ENCODE measurements at regions not wholly inside any gene's neighbourhood (a gene's known extent, or its start where the extent isn't known, plus 50 kb on each side); places are given as distances from the start of the nearest gene placed in this dataset.

DNA sequence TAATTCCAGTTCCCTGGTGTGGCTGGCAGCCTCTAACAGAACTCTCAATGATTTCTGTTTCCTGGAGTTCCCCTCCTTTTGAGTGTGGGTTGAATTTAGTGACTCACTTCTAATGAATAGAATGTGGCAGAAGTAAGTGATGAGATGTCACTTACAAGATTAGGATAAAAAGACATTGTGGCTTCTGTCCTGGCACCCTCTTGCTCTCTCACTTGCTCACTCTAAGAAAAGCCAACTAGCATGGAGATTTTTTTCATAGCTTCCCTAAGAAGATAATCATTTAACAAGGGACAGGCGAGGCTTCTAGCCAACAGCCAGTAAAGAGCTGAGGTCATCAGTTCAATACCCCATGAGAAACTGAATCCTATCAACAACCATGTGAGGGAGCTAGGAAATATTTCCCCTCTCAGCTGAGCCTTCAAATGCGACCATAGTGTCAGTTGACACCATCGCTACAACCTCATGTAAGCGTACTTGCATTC is 156.7 kb downstream of the TMTC3 start:
- Mint-ChIP-seq H3K36me3 (ENCODE audit: insufficient read depth, unreplicated experiment) (peaks cover 12% of the 10 kb centered on the region), H3K27me3 (ENCODE audit: unreplicated experiment) (no peaks in the 10 kb centered on the region), H3K9me3 (ENCODE audit: low read depth, unreplicated experiment) (peaks cover 11% of the 10 kb centered on the region), H3K4me1 (ENCODE audit: low read depth, unreplicated experiment) (peaks cover 36% of the 10 kb centered on the region), H3K4me3 (ENCODE audit: low read depth, unreplicated experiment) (peak overlapping the region; percentile 50), H3K27ac (ENCODE audit: unreplicated experiment) (peak overlapping the region; percentile 82)
- CTCF ChIA-PET: interaction anchor here (0.8 to 2.0 kb wide), 4 partner anchors 10 to 95 kb away, joined by 3 to 7 read pairs (median 5); no protein-coding TSS in a partner anchor
- DNase-seq: peak; percentile 59
- TF ChIP-seq CTCF (IDR thresholded peaks at IDR 0.05; ENCODE audit: unreplicated experiment): no peak
- no TSS peak for BruUV-seq (replicated peaks)
- intact Hi-C loops (cut with micrococcal nuclease; ENCODE audit: unreplicated experiment): loop anchor here (2.0 kb wide), 2 partner anchors 52 to 280 kb away; no protein-coding TSS in a partner anchor

- no TSS peak for BruUV-seq (replicated peaks)
- DNase-seq: peak; percentile 58
- peaks cover 36% of the 10 kb centered on the region for H3K4me1 Mint-ChIP-seq (ENCODE audit: low read depth, unreplicated experiment)
- intact Hi-C loops (cut with micrococcal nuclease; ENCODE audit: unreplicated experiment): loop anchor here (2.0 kb wide), 2 partner anchors 53 to 279 kb away; no protein-coding TSS in a partner anchor
- peaks cover 8% of the 10 kb centered on the region for H3K9me3 Mint-ChIP-seq (ENCODE audit: low read depth, unreplicated experiment)
- H3K27ac Mint-ChIP-seq (ENCODE audit: unreplicated experiment): peak overlapping the region; percentile 82
- peaks cover 12% of the 10 kb centered on the region for H3K36me3 Mint-ChIP-seq (ENCODE audit: insufficient read depth, unreplicated experiment)
- H3K4me3 Mint-ChIP-seq (ENCODE audit: low read depth, unreplicated experiment): peak overlapping the region; percentile 50
- no peak for TF ChIP-seq CTCF (IDR thresholded peaks at IDR 0.05; ENCODE audit: unreplicated experiment)
- CTCF ChIA-PET: interaction anchor here (0.5 to 2.0 kb wide), 6 partner anchors 9 to 440 kb away, joined by 3 to 7 read pairs (median 4); no protein-coding TSS in a partner anchor
- no peaks in the 10 kb centered on the region for H3K27me3 Mint-ChIP-seq (ENCODE audit: unreplicated experiment)
These were observed 157.5 kb downstream of the TMTC3 start for GRCh38 chr12:88299567-88300101.

GRCh38 chr12:88300931-88301330 is 158.8 kb downstream of the TMTC3 start:
- Mint-ChIP-seq H3K4me1 (ENCODE audit: low read depth, unreplicated experiment) (peaks cover 36% of the 10 kb centered on the region), H3K27me3 (ENCODE audit: unreplicated experiment) (no peaks in the 10 kb centered on the region), H3K9me3 (ENCODE audit: low read depth, unreplicated experiment) (peaks cover 2% of the 10 kb centered on the region), H3K36me3 (ENCODE audit: insufficient read depth, unreplicated experiment) (peaks cover 12% of the 10 kb centered on the region), H3K4me3 (ENCODE audit: low read depth, unreplicated experiment) (no peak overlapping the region), H3K27ac (ENCODE audit: unreplicated experiment) (peak overlapping the region; percentile 82)
- intact Hi-C loops (cut with micrococcal nuclease; ENCODE audit: unreplicated experiment): no loop called here
- BruUV-seq (replicated peaks): no TSS peak
- CTCF ChIA-PET: no interaction called here
- no peak for TF ChIP-seq CTCF (IDR thresholded peaks at IDR 0.05; ENCODE audit: unreplicated experiment)
- no peak for DNase-seq

- intact Hi-C loops (cut with micrococcal nuclease; ENCODE audit: unreplicated experiment): no loop called here
- CTCF ChIA-PET: no interaction called here
- DNase-seq: no peak
- Mint-ChIP-seq H3K4me3 (ENCODE audit: low read depth, unreplicated experiment) (no peak overlapping the region), H3K4me1 (ENCODE audit: low read depth, unreplicated experiment) (peaks cover 42% of the 10 kb centered on the region), H3K36me3 (ENCODE audit: insufficient read depth, unreplicated experiment) (peaks cover 11% of the 10 kb centered on the region), H3K27ac (ENCODE audit: unreplicated experiment) (no peak overlapping the region), H3K27me3 (ENCODE audit: unreplicated experiment) (no peaks in the 10 kb centered on the region), H3K9me3 (ENCODE audit: low read depth, unreplicated experiment) (peaks cover 2% of the 10 kb centered on the region)
- BruUV-seq (replicated peaks): no TSS peak
- TF ChIP-seq CTCF (IDR thresholded peaks at IDR 0.05; ENCODE audit: unreplicated experiment): no peak
These were observed 161.2 kb downstream of the TMTC3 start for GRCh38 chr12:88303335-88303734.

All from Calu3 (cell line).